ENCODE measurements at regions not wholly inside any gene's neighbourhood (a gene's known extent, or its start where the extent isn't known, plus 50 kb on each side); places are given as distances from the start of the nearest gene placed in this dataset.
A peak's percentile ranks its signal among the peaks of the same experiment; 100 is the strongest.

DNA sequence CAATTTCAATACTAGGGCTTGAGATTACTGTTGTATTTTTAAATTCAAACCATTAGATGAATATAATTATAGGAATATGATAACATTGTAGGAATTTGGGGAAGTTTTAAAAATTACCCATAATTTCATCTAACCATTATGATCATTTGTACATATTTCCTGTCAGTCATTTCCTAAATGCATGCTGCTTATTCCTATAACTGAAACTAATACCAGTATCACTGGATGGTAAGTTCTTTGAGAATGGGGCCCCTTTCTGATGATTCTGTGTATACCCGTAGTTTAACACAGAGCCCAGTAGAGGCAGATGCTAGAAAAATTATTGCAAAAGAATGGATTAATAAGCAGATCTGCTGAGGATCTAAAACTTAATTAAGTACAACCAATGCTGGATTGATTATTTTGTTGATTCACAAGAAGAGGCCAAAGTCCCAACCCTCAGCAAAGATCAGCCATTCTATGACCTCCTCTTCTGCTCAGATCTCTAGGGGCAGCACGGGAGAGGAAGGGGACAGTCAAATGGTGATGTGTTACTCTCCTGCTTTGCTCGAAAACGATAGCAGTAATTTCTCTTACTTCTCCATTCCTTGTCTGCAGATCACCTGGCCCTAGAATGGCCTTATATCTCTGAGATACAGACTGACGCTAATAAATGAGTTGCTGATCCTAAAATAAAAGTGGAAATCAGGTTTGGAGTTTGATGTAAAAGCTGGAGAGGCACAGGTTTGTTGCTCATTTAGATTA lies 69.5 kb upstream of the PELI1 start:
- Histone ChIP-seq H3K27ac (ENCODE audit: low read length in 2 of 2) (peak overlapping the region; percentile 89 to 98), H3K36me3 (replicated peaks in 1 of 2; ENCODE audit: control extremely low read depth in 1 of 2, control insufficient read depth in 1 of 2, extremely low read depth in 1 of 2, insufficient read depth in 2 of 2, low read length in 1 of 2) (no peaks in the 10 kb centered on the region), H3K79me2 (ENCODE audit: control insufficient read depth, insufficient read depth, low read length) (no peaks in the 10 kb centered on the region), H3K4me1 (ENCODE audit: control insufficient read depth in 2 of 2, insufficient read depth in 2 of 2, low read length in 2 of 2) (peaks cover 59 to 69% of the 10 kb centered on the region in 2 donors), H3K9me3 (ENCODE audit: control extremely low read depth in 1 of 3, control insufficient read depth in 2 of 3, insufficient read depth in 1 of 3, low read length in 2 of 3) (no peaks in the 10 kb centered on the region), H2AFZ (ENCODE audit: insufficient read depth, low read depth, low read length, poor library complexity, severe bottlenecking) (peak overlapping the region; percentile 34), H4K20me1 (ENCODE audit: control insufficient read depth, insufficient read depth, low read length, poor library complexity, severe bottlenecking) (no peaks in the 10 kb centered on the region), H3K27me3 (replicated peaks in 1 of 4; ENCODE audit: control extremely low read depth in 1 of 4, control insufficient read depth in 3 of 4, insufficient read depth in 4 of 4, low read length in 3 of 4) (no peaks in the 10 kb centered on the region), H3K9ac (ENCODE audit: low read length) (peak overlapping the region; percentile 55), H3K4me3 (ENCODE audit: control extremely low read depth in 1 of 5, extremely low read depth in 1 of 5, insufficient read depth in 1 of 5, low read depth in 2 of 5, low read length in 4 of 5) (peak overlapping the region; percentile 7 to 48 (median 24)), H3K4me2 (replicated peaks; ENCODE audit: low read depth, low read length, poor library complexity, severe bottlenecking) (peak overlapping the region; percentile 64)
- H3K9me3 Mint-ChIP-seq (ENCODE audit: insufficient read depth) = no peaks in the 10 kb centered on the region
- peak overlapping the region; percentile 80 for H3K4me3 Mint-ChIP-seq
- TF ChIP-seq EZH2 (IDR thresholded peaks at IDR 0.05; ENCODE audit: borderline replicate concordance, insufficient read depth, low read depth, low read length, poor library complexity, severe bottlenecking) = no peak
- TF ChIP-seq, protein P1, sequence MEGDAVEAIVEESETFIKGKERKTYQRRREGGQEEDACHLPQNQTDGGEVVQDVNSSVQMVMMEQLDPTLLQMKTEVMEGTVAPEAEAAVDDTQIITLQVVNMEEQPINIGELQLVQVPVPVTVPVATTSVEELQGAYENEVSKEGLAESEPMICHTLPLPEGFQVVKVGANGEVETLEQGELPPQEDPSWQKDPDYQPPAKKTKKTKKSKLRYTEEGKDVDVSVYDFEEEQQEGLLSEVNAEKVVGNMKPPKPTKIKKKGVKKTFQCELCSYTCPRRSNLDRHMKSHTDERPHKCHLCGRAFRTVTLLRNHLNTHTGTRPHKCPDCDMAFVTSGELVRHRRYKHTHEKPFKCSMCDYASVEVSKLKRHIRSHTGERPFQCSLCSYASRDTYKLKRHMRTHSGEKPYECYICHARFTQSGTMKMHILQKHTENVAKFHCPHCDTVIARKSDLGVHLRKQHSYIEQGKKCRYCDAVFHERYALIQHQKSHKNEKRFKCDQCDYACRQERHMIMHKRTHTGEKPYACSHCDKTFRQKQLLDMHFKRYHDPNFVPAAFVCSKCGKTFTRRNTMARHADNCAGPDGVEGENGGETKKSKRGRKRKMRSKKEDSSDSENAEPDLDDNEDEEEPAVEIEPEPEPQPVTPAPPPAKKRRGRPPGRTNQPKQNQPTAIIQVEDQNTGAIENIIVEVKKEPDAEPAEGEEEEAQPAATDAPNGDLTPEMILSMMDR (IDR thresholded peaks at IDR 0.05) = peak; percentile 17
- H3K27ac Mint-ChIP-seq = peak overlapping the region; percentile 99
- H3K4me1 Mint-ChIP-seq = peaks cover 64% of the 10 kb centered on the region
- WGBS (ENCODE audit: insufficient coverage) = no CpG with 5 or more reads among the region's 5 CpGs
- DNase-seq (peak; percentile 82), ATAC-seq (ENCODE audit: low read depth) (peak; percentile 68)
- ChIA-PET POLR2A (interaction anchor here (0.5 to 2.4 kb wide), 10 partner anchors 8 to 537 kb away, joined by 3 to 14 read pairs (median 4); no protein-coding TSS in a partner anchor), CTCF (interaction anchor here (0.9 to 5.5 kb wide), 7 partner anchors 9 to 164 kb away, joined by 3 to 39 read pairs (median 5); no protein-coding TSS in a partner anchor)
- no peaks in the 10 kb centered on the region for H3K27me3 Mint-ChIP-seq
- intact Hi-C loops (cut with micrococcal nuclease) = loop anchor here (1.0 to 2.0 kb wide), 6 partner anchors 9 to 113 kb away; partner anchors contain the start of gene PELI1

Measured in B cell (primary cell).